Glutamatergic neuron (in vitro differentiated cells): ENCODE measurements at regions not wholly inside any gene's neighbourhood (a gene's known extent, or its start where the extent isn't known, plus 50 kb on each side); places are given as distances from the start of the nearest gene placed in this dataset.

Source experiments
- DNase-seq: peaks from one replicate; pipeline ENCODE4 v3.0.0; 2022
- H3K27ac Mint-ChIP-seq: one replicate; pipeline ENCODE4 v1.8.0; 2020; ENCODE audit warnings: mild to moderate bottlenecking, mixed read lengths, inconsistent platforms; ENCODE audit not compliant: unreplicated experiment
- H3K27me3 Mint-ChIP-seq: one replicate; pipeline ENCODE4 v1.8.0; 2020; ENCODE audit warnings: mild to moderate bottlenecking, moderate library complexity, mixed read lengths, inconsistent platforms; ENCODE audit not compliant: unreplicated experiment
- H3K36me3 Mint-ChIP-seq: one replicate; pipeline ENCODE4 v1.8.0; 2020; ENCODE audit warnings: mild to moderate bottlenecking, mixed read lengths, inconsistent platforms; ENCODE audit not compliant: unreplicated experiment
- H3K4me1 Mint-ChIP-seq: one replicate; pipeline ENCODE4 v1.8.0; 2020; ENCODE audit warnings: mild to moderate bottlenecking, low read depth, mixed read lengths, inconsistent platforms; ENCODE audit not compliant: unreplicated experiment
- H3K4me3 Mint-ChIP-seq: one replicate; pipeline ENCODE4 v1.8.0; 2020; ENCODE audit warnings: mild to moderate bottlenecking, mixed read lengths, inconsistent platforms; ENCODE audit not compliant: unreplicated experiment
- H3K9me3 Mint-ChIP-seq: one replicate; pipeline ENCODE4 v1.8.0; 2020; ENCODE audit warnings: mild to moderate bottlenecking, moderate library complexity, mixed read lengths, inconsistent platforms; ENCODE audit not compliant: unreplicated experiment
- TF ChIP-seq, protein P1 (sequence below): fragments of 200-600 bp; sonication (generic); IDR thresholded peaks from one replicate; pipeline ENCODE4 v1.5.0; 2021; ENCODE audit not compliant: partially characterized antibody, unreplicated experiment

GRCh38 chr20:4441871-4442270, 192.8 kb upstream of the ADRA1D start:
- TF ChIP-seq, protein P1, sequence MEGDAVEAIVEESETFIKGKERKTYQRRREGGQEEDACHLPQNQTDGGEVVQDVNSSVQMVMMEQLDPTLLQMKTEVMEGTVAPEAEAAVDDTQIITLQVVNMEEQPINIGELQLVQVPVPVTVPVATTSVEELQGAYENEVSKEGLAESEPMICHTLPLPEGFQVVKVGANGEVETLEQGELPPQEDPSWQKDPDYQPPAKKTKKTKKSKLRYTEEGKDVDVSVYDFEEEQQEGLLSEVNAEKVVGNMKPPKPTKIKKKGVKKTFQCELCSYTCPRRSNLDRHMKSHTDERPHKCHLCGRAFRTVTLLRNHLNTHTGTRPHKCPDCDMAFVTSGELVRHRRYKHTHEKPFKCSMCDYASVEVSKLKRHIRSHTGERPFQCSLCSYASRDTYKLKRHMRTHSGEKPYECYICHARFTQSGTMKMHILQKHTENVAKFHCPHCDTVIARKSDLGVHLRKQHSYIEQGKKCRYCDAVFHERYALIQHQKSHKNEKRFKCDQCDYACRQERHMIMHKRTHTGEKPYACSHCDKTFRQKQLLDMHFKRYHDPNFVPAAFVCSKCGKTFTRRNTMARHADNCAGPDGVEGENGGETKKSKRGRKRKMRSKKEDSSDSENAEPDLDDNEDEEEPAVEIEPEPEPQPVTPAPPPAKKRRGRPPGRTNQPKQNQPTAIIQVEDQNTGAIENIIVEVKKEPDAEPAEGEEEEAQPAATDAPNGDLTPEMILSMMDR: no peak
- no peaks in the 10 kb centered on the region for H3K4me1 Mint-ChIP-seq
- no peak overlapping the region for H3K4me3 Mint-ChIP-seq
- no peaks in the 10 kb centered on the region for H3K9me3 Mint-ChIP-seq
- no peaks in the 10 kb centered on the region for H3K36me3 Mint-ChIP-seq
- H3K27ac Mint-ChIP-seq: no peak overlapping the region
- no peaks in the 10 kb centered on the region for H3K27me3 Mint-ChIP-seq
- no peak for DNase-seq

DNA sequence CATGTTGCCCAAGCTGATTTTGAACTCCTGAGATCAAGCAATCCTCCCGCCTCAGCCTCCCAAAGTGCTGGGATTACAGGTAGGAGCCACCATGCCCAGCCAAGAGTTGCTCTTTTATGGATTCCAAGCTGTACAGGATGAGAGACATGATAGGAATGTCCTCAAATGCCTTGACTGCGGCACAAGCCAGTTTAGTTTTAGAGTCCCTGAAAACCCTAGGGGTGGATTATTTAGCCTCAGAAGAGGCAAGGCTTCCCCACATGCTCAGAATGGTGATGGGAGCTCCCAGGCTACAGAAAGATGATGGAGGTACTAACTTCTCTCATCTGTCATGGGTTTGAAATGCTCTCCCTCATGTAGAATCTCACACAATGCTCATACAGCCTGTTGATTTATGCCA, 192.1 kb upstream of the ADRA1D start:
- Mint-ChIP-seq H3K36me3 (no peaks in the 10 kb centered on the region), H3K27ac (no peak overlapping the region), H3K4me3 (no peak overlapping the region), H3K27me3 (no peaks in the 10 kb centered on the region), H3K9me3 (no peaks in the 10 kb centered on the region), H3K4me1 (peaks cover 2% of the 10 kb centered on the region)
- DNase-seq: no peak
- TF ChIP-seq, protein P1: no peak

DNA sequence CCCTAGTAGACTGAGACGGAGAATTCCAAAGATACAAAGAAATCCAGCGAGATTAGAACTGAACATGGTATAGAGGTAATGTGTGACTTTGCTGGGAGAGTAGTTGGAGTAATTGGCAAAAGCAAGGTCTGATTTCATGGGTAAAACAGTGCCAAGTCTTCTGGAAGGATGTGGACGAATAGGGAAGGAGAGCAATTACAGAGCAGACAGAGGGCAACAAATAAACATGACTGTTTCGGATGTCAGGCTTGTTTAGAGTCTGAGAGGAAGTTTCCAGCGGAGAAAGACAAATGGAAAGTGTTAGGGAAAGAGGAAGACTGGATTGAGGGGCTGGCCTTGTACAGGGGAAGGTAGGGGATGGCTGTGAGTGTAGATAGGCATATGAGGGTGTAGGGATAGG, 190.4 kb upstream of the ADRA1D start:
- DNase-seq: no peak
- no peak overlapping the region for H3K4me3 Mint-ChIP-seq
- TF ChIP-seq, protein P1: no peak
- H3K27ac Mint-ChIP-seq: no peak overlapping the region
- no peaks in the 10 kb centered on the region for H3K36me3 Mint-ChIP-seq
- peaks cover 5% of the 10 kb centered on the region for H3K9me3 Mint-ChIP-seq
- peaks cover 12% of the 10 kb centered on the region for H3K4me1 Mint-ChIP-seq
- peaks cover 2% of the 10 kb centered on the region for H3K27me3 Mint-ChIP-seq

DNA sequence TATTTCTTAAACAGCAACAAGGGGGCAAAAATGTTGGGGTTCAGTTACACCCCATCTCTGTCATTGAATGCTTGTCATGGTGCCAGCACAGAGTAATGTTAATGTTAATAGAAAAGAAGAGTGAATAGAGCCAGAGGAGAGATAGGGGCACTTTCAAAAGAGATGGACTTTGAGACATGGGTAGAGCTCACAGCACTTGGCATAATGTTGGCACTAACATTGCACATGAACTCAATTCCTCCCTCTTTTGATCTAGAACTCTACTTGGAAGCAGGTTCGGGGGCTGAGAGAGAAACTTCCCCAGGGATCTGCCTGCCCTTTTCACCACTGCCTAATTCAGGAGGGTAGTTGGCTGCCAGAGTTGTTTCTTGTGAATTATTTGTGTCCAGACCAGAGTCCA, 188.0 kb upstream of the ADRA1D start:
- H3K27me3 Mint-ChIP-seq: peaks cover 4% of the 10 kb centered on the region
- H3K36me3 Mint-ChIP-seq: no peaks in the 10 kb centered on the region
- TF ChIP-seq, protein P1: no peak
- no peak overlapping the region for H3K4me3 Mint-ChIP-seq
- peaks cover 12% of the 10 kb centered on the region for H3K4me1 Mint-ChIP-seq
- peaks cover 5% of the 10 kb centered on the region for H3K9me3 Mint-ChIP-seq
- no peak for DNase-seq
- no peak overlapping the region for H3K27ac Mint-ChIP-seq

DNA sequence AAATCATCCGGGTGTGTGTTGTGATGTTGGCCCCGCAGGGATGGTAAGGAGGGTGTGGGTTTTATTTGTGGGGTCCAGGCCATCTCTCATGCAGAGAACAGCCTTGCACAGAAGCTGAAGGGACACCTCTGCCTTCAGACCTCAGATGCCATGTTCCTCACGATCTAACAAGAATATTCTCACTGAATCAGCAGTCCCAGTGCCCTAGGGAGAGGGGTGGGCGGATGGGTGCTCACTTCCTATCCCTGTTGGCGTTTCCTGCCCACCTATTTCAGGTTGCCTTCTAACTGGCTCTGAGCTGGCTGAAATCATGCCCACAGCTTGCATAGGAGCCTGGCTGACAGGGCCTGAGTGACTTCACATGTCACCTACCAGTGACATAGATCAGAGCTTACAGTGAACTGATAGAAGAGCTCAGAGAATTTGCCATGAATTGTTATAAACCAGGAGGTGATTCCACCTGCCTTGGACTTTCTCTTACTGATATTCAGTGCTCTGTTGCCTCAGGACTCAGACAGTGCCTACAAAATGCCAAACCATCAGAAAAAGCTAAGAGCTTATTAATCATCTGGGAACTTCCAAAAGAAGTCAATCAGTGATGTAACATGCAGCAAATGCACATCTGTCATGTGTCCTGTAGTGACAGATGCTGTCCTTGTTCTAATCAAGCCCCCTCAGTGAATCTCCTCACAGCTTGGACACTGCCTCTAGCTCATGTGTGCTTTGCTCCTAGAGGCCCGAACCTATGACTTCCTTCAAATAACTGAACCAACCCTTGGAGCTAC, 186.8 kb upstream of the ADRA1D start:
- peaks cover 12% of the 10 kb centered on the region for H3K4me1 Mint-ChIP-seq
- no peaks in the 10 kb centered on the region for H3K36me3 Mint-ChIP-seq
- no peak overlapping the region for H3K4me3 Mint-ChIP-seq
- DNase-seq: no peak
- TF ChIP-seq, protein P1: no peak
- peaks cover 4% of the 10 kb centered on the region for H3K27me3 Mint-ChIP-seq
- H3K27ac Mint-ChIP-seq: no peak overlapping the region
- H3K9me3 Mint-ChIP-seq: peaks cover 5% of the 10 kb centered on the region
